H7 (cell line): ENCODE measurements at regions not wholly inside any gene's neighbourhood (a gene's known extent, or its start where the extent isn't known, plus 50 kb on each side); places are given as distances from the start of the nearest gene placed in this dataset.
"Not testable (repeated sequence)": the region's sequence is repeated elsewhere in the genome, so short reads cannot be mapped to it uniquely, and the experiment has no call there.

Experiments
- DNase-seq: peaks from one replicate; pipeline ENCODE4 v3.0.0; 2012
- H3K27me3 ChIP-seq: 2 replicates; pipeline ENCODE4 v1.6.0; 2011; ENCODE audit warnings: mild to moderate bottlenecking, low read length; ENCODE audit not compliant: control insufficient read depth, insufficient read depth
- H3K36me3 ChIP-seq: replicated peaks from 2 replicates; pipeline ENCODE4 v1.5.1; 2011; ENCODE audit warnings: low read length; ENCODE audit not compliant: control insufficient read depth, insufficient read depth
- H3K4me3 ChIP-seq: 2 replicates; pipeline ENCODE4 v1.5.1; 2011; ENCODE audit warnings: low read depth, mild to moderate bottlenecking, control low read depth, low read length, moderate library complexity; ENCODE audit not compliant: insufficient read depth

- H3K4me3 ChIP-seq = no peak overlapping the region
- no peaks in the 10 kb centered on the region for H3K27me3 ChIP-seq
Observed at GRCh38 chr4:18209448-18209847, 187.9 kb upstream of the LCORL start.

DNA sequence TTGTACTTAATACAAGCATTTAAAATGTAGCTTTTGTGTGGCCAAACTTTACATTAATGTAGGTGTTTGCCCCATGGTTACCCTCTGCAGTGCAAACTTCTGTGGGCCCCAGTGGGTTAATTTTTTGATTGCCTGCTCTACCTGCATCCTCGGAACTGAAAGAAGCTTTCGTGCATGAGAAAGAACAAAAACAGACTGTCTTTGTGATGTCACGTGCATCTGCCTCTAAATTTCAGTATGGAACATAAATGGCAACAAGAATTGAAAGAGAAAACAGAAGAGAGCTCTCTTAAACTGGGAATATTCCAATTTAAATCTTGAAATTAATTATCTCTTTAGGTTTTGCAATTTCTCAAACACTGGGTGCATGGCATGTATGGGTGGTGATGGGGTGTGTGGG, 182.4 kb upstream of the LCORL start:
- no peak for DNase-seq
- Histone ChIP-seq H3K36me3 (no peaks in the 10 kb centered on the region), H3K27me3 (no peaks in the 10 kb centered on the region), H3K4me3 (no peak overlapping the region)

More at GRCh38 chr4:18209448-18209847, 187.9 kb upstream of the LCORL start:
- no peaks in the 10 kb centered on the region for H3K36me3 ChIP-seq
- no peak for DNase-seq

DNA sequence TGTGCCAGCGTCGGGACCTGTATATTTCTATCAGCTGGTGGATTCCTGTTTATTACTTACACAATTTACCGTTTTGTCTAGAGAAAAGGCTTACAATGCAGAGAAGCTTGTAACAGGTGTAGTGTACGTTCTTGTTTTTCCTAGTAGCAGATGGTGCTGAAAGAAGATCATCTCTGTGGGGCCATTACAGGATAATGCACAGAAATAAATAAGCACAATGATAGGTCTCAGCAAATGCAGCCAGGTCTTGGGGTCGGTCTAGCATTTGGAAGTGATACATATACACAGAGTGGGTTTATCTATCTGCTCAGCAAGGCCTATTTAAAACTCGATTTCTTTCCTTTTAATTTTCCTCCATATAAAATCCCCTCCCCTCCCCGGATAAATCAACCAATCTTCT, 180.9 kb upstream of the LCORL start:
- DNase-seq = no peak

DNA sequence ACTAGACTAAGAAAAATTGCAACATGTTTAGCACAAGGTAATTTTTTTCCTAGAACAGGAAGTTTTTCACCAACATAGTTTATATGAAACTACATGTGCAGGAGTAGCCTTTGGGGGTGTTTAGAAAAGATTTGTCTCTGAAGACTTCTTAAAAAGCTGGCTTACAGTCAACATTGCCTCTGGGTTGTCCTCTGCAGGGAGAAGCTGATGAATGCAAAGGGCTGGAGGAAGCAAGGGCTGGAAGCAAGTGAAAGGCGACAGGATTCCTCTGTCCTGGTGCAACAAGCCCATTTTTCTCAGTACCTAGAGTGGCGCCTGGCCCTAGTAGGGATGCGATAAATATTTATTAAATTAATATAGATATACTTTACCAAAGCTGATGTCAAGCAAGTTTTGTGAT, 180.3 kb upstream of the LCORL start:
- DNase-seq = no peak
- no peak overlapping the region for H3K4me3 ChIP-seq
- no peaks in the 10 kb centered on the region for H3K27me3 ChIP-seq
- no peaks in the 10 kb centered on the region for H3K36me3 ChIP-seq

More for the DNA sequence above, 180.9 kb upstream of the LCORL start:
- Histone ChIP-seq H3K4me3 (no peak overlapping the region), H3K27me3 (no peaks in the 10 kb centered on the region), H3K36me3 (no peaks in the 10 kb centered on the region)

DNA sequence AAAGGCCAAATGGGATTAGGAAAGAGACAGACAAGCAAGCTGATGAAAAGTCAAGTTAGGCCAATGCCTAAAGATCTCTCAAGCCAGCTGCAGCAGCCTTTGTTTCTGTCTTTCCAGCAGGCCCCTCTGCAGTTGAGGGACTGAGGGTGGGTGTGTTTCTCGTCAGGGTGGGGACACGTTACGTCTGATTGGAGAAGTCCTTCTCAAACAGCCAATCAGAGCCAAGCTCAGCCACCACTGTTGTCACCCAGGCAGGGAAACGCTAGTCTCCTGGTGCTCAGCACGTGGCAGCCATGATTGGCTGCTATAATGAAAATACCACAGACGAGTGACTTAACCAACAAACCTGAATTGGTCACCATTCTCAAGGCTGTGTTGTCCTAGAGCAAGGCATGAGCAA, 177.1 kb upstream of the LCORL start:
- no peak for DNase-seq
- Histone ChIP-seq H3K36me3 (no peaks in the 10 kb centered on the region), H3K4me3 (no peak overlapping the region), H3K27me3 (no peaks in the 10 kb centered on the region)

DNA sequence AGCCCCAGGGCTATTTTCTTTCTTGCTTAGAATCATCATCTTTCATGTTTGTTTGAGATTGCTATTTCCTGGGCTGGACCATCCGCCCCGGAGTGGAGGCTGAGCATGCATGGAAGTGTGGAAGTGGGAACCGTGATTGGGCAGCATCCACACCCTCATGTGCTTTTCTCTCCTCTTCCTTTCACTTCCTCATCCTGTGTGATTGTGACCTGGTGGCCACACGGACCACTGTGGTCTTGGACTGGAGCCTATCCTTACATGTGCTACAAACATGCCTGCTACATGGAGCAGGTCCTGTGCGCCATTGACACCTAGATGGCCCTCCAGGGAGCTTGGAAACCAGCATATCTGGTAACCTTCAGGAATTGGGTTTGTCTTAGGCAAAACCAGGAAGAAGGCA, 175.9 kb upstream of the LCORL start:
- no peak for DNase-seq
- H3K27me3 ChIP-seq = no peaks in the 10 kb centered on the region
- no peaks in the 10 kb centered on the region for H3K36me3 ChIP-seq
- H3K4me3 ChIP-seq = no peak overlapping the region

DNA sequence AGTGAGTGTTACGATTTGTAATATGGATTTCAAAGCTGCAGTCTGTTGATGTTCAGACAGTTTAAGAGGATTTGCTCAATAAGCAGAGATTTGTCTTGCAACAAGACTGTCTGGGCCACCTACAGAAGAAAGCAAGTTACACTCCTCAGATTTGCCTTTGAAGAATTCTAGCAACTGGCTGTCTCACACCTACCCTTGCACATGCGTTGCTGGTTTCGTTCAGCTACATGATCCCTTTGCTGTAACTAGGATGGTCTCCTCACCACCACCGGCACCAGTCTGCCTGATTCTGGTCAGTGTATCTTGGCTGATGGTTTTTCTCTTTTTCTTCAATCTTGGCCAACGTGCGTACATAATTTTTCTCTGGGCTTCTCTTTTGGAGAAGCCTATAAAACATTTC, 172.7 kb upstream of the LCORL start:
- no peaks in the 10 kb centered on the region for H3K36me3 ChIP-seq
- no peaks in the 10 kb centered on the region for H3K27me3 ChIP-seq
- DNase-seq = no peak

GRCh38 chr4:18192901-18193300, 171.3 kb upstream of the LCORL start:
- Histone ChIP-seq H3K4me3 (no peak overlapping the region), H3K36me3 (no peaks in the 10 kb centered on the region), H3K27me3 (no peaks in the 10 kb centered on the region)
- DNase-seq = no peak

More for the DNA sequence above, 172.7 kb upstream of the LCORL start:
- no peak overlapping the region for H3K4me3 ChIP-seq

GRCh38 chr4:18185491-18185890, 163.9 kb upstream of the LCORL start:
- H3K36me3 ChIP-seq = no peaks in the 10 kb centered on the region
- DNase-seq = no peak
- H3K4me3 ChIP-seq = no peak overlapping the region
- H3K27me3 ChIP-seq = no peaks in the 10 kb centered on the region

- no peaks in the 10 kb centered on the region for H3K36me3 ChIP-seq
- no peak overlapping the region for H3K4me3 ChIP-seq
- DNase-seq = no peak
- no peaks in the 10 kb centered on the region for H3K27me3 ChIP-seq
Observed at GRCh38 chr4:18180892-18181291, 159.3 kb upstream of the LCORL start.

GRCh38 chr4:18180122-18180521, 158.6 kb upstream of the LCORL start:
- H3K27me3 ChIP-seq = no peaks in the 10 kb centered on the region
- H3K36me3 ChIP-seq = no peaks in the 10 kb centered on the region
- DNase-seq = no peak
- H3K4me3 ChIP-seq = no peak overlapping the region

GRCh38 chr4:18171896-18172295, 150.3 kb upstream of the LCORL start:
- Histone ChIP-seq H3K27me3 (no peaks in the 10 kb centered on the region), H3K36me3 (no peaks in the 10 kb centered on the region), H3K4me3 (no peak overlapping the region)
- no peak for DNase-seq

DNA sequence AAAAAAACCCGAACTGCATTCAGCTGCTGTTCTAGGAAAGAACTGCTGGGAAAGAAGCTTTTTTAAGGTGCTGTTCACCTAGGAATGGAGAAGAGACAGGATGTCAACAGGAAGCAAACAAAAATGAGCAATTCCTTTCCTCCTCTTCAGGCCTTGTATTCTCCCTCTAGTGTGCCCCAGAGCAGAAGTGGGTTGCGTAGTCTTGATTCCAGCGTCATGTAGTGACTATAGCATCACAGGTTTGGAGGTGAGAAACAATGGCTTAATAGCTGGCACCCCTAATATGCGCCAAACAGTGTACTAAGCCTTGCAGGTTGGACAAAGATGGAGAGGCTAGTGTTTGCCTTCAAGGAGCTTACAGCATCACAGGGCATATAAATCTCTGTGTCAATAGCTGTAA, 146.3 kb upstream of the LCORL start:
- no peaks in the 10 kb centered on the region for H3K27me3 ChIP-seq
- H3K36me3 ChIP-seq = no peaks in the 10 kb centered on the region
- DNase-seq = no peak
- no peak overlapping the region for H3K4me3 ChIP-seq

DNA sequence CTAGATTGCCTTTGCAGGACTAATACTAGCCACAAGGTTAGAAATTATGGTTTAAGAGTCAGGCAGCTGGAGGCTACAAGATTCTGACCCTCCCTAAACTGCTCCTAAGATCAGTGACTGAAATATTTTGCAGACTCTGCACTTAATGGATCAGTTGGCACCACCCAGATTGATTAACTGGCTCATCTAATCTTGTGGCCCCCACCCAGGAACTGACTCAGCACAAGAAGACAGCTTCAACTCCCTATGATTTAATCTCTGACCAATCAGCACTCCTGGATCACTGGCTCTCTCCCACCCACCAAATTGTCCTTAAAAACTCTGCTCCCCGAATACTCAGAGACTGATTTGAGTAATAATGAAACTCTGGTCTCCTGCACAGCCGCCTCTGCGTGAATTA, 145.4 kb upstream of the LCORL start:
- DNase-seq = no peak
- H3K36me3 ChIP-seq = no peaks in the 10 kb centered on the region
- H3K4me3 ChIP-seq = no peak overlapping the region
- H3K27me3 ChIP-seq = no peaks in the 10 kb centered on the region

GRCh38 chr4:18162453-18162852, 140.9 kb upstream of the LCORL start:
- Histone ChIP-seq H3K4me3 (no peak overlapping the region), H3K27me3 (no peaks in the 10 kb centered on the region), H3K36me3 (no peaks in the 10 kb centered on the region)
- no peak for DNase-seq

- not testable (repeated sequence) for H3K4me3 ChIP-seq
Observed at GRCh38 chr4:18159117-18159912, 137.8 kb upstream of the LCORL start.

More at GRCh38 chr4:18159117-18159912, 137.8 kb upstream of the LCORL start:
- not testable (repeated sequence) for H3K36me3 ChIP-seq, H3K27me3 ChIP-seq, DNase-seq
